Spleen (tissue), 7 donors: ENCODE measurements at regions not wholly inside any gene's neighbourhood (a gene's known extent, or its start where the extent isn't known, plus 50 kb on each side); places are given as distances from the start of the nearest gene placed in this dataset.

Experiments
- CTCF ChIP-seq, 11 experiments: fragments of 200-600 bp in 7 of 11; fragments of 450-650 bp in 4 of 11; sonication (generic) in 4 of 11; IDR thresholded peaks in 8 of 11; conservative IDR thresholded peaks in 3 of 11; 1 replicate in 7 of 11; 2 replicates in 4 of 11; pipeline versions ENCODE4 v1.4.0 to v1.8.0; 2016 to 2021; ENCODE audit warnings: antibody characterized with exemption in 11 of 11, inconsistent platforms in 4 of 11, mild to moderate bottlenecking in 1 of 11
- POLR2AphosphoS5 ChIP-seq, 3 donors: sonication (generic); formaldehyde crosslinking; IDR thresholded peaks; one replicate each; pipeline ENCODE4 v1.5.1; 2017; ENCODE audit warnings: antibody characterized with exemption in 3 of 3
- donor health status: DM: no; HTN: no; CAD: no; lungs with moderate emphysema.
- donor health status: DM: no; HTN: no; CAD: no.
- donor health status: DM: no; HTN: no; CAD: no.

- TF ChIP-seq CTCF (IDR thresholded peaks at IDR 0.05 in 8 of 11, conservative IDR thresholded peaks at IDR 0.05 in 3 of 11), result no peak
- TF ChIP-seq POLR2AphosphoS5 (IDR thresholded peaks at IDR 0.05), result no peak
Observed at GRCh38 chr11:105553025-105553424, 56.8 kb upstream of the GRIA4 start.
